Suprapubic skin (tissue), 4 donors: ENCODE measurements at regions not wholly inside any gene's neighbourhood (a gene's known extent, or its start where the extent isn't known, plus 50 kb on each side); places are given as distances from the start of the nearest gene placed in this dataset.

Experiments used
- DNase-seq, 2 donors: peaks; one replicate each; pipeline ENCODE4 v3.0.0-alpha.2; 2019; ENCODE audit warnings: low spot score in 2 of 2
- H3K27ac ChIP-seq: fragments of 200-600 bp; sonication (generic); one replicate; pipeline ENCODE4 v1.5.1; 2019
- H3K27me3 ChIP-seq: fragments of 200-600 bp; sonication (generic); one replicate; pipeline ENCODE4 v1.5.1; 2019
- H3K36me3 ChIP-seq: fragments of 200-600 bp; sonication (generic); one replicate; pipeline ENCODE4 v1.5.1; 2019
- H3K4me1 ChIP-seq: fragments of 200-600 bp; sonication (generic); one replicate; pipeline ENCODE4 v1.5.1; 2019
- H3K4me3 ChIP-seq: fragments of 200-600 bp; sonication (generic); one replicate; pipeline ENCODE4 v1.5.1; 2019; ENCODE audit warnings: mild to moderate bottlenecking
- H3K9me3 ChIP-seq: fragments of 200-600 bp; sonication (generic); one replicate; pipeline ENCODE4 v1.5.1; 2019
- EP300 ChIP-seq: sonication (generic); formaldehyde crosslinking; IDR thresholded peaks from one replicate; pipeline ENCODE4 v1.6.1; 2017; ENCODE audit warnings: antibody characterized with exemption
- POLR2A ChIP-seq, 2 donors: fragments of 450-650 bp; IDR thresholded peaks; one replicate each; pipeline ENCODE4 v1.6.1; 2017; ENCODE audit warnings: antibody characterized with exemption in 2 of 2, mild to moderate bottlenecking in 2 of 2, moderate library complexity in 2 of 2
- POLR2AphosphoS5 ChIP-seq, 3 donors: sonication (generic); formaldehyde crosslinking; IDR thresholded peaks; one replicate each; pipeline ENCODE4 v1.6.1; 2017; ENCODE audit warnings: antibody characterized with exemption in 3 of 3
- WGBS: methylation state at CpG from one replicate; pipeline ENCODE4 v1.1.5; 2018; 5-methylcytosine and 5-hydroxymethylcytosine counted together
- TF ChIP-seq, protein P1 (sequence below), 2 donors: fragments of 200-600 bp in 1 of 2; fragments of 450-650 bp in 1 of 2; sonication (generic) in 1 of 2; IDR thresholded peaks; one replicate each; pipeline ENCODE4 v1.5.1; 2016 to 2019; ENCODE audit warnings: antibody characterized with exemption in 2 of 2, mild to moderate bottlenecking in 1 of 2, moderate library complexity in 1 of 2

DNA sequence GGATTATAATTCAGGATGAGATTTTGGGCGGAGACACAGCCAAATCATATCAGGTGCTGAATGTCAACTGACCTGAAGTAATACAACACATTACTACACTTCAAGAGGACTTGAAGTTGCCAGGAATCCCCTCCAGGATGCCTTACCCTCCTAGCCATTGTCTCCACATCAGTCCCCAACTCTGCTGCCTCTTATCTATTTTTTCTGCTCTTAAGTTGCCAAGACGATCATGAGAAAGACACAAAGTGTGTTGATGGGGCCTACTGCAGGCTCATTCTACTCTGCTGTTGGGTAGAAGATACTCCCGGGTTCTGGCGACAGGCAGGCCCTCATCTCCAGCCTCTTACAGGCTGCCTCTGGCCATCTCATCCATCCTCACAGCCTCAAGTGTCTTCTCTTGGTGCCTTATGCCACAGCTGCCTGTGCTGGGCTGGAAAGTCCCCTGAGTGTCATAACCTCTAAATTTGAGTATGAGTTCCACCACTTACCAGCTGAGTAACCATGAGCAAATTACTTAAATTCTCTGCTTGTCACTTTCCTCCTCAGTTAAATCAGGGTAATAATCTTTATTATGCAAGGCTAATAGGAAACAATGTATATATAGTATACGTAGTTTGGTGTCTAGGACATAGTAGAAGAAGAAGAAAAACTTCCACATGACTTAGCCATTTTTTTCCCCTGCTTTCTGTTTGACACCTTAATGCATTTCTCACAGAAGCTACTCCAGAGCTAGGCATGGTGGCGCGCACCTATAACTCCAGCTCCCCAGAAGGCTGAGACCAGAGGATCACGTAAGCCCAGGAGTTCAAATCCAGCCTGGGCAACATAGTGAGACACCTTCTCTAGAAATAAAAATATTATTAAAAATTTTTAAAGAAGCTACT lies 73.0 kb upstream of the SNX2 start:
- no peaks in the 10 kb centered on the region for H3K9me3 ChIP-seq
- H3K4me3 ChIP-seq: no peak overlapping the region
- H3K27ac ChIP-seq: no peak overlapping the region
- H3K27me3 ChIP-seq: no peaks in the 10 kb centered on the region
- TF ChIP-seq POLR2AphosphoS5 (IDR thresholded peaks at IDR 0.05): no peak
- TF ChIP-seq, protein P1, sequence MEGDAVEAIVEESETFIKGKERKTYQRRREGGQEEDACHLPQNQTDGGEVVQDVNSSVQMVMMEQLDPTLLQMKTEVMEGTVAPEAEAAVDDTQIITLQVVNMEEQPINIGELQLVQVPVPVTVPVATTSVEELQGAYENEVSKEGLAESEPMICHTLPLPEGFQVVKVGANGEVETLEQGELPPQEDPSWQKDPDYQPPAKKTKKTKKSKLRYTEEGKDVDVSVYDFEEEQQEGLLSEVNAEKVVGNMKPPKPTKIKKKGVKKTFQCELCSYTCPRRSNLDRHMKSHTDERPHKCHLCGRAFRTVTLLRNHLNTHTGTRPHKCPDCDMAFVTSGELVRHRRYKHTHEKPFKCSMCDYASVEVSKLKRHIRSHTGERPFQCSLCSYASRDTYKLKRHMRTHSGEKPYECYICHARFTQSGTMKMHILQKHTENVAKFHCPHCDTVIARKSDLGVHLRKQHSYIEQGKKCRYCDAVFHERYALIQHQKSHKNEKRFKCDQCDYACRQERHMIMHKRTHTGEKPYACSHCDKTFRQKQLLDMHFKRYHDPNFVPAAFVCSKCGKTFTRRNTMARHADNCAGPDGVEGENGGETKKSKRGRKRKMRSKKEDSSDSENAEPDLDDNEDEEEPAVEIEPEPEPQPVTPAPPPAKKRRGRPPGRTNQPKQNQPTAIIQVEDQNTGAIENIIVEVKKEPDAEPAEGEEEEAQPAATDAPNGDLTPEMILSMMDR (IDR thresholded peaks at IDR 0.05): no peak
- no peak for DNase-seq
- H3K4me1 ChIP-seq: no peaks in the 10 kb centered on the region
- 89% methylated on average over 8 of the region's 8 CpGs for WGBS
- H3K36me3 ChIP-seq: no peaks in the 10 kb centered on the region

DNA sequence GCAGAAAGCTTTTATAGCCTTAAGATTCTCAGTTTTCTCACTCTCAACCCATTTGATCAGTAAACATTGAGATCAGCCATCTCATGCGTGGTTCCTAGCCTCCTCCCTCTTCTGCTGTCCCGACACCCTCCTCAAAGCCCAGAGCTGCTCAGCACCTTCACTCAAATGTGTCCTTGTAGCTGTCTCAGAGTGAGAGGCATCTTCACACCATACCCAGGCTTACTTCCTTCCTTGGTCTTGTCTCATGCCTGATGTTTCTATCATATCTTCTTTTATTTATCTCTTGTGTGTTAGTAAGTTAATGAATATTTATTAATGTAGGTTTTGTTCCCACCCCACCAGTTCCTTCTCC lies 72.4 kb upstream of the SNX2 start:
- DNase-seq: no peak
- TF ChIP-seq, protein P1 (IDR thresholded peaks at IDR 0.05): no peak
- no peak for TF ChIP-seq POLR2A (IDR thresholded peaks at IDR 0.05)
- TF ChIP-seq EP300: no peak
- no peak for TF ChIP-seq POLR2AphosphoS5 (IDR thresholded peaks at IDR 0.05)
- Histone ChIP-seq H3K27ac (no peak overlapping the region), H3K27me3 (no peaks in the 10 kb centered on the region), H3K36me3 (no peaks in the 10 kb centered on the region), H3K4me3 (no peak overlapping the region), H3K4me1 (no peaks in the 10 kb centered on the region), H3K9me3 (no peaks in the 10 kb centered on the region)
- 94% methylated on average over 2 of the region's 2 CpGs for WGBS

DNA sequence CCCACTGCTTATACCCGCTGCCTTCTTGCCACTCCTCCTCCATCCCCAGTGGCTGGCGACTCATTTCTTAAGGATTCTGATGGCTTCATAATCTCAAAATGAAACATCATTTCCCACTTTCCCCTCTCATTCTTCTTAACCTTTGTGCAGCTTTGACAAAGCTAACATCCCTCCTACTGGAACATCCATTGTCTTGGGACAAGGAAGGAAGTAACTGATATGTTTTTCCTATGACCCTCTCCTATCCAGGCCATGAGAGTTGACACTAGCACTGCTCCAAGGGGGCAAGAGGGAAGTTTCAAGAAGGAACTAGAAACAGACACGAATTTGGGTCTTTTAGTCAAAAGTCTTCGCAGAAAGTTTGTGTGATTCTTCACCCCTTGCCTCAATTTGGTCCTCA lies 71.7 kb upstream of the SNX2 start:
- Histone ChIP-seq H3K4me3 (no peak overlapping the region), H3K9me3 (no peaks in the 10 kb centered on the region), H3K36me3 (no peaks in the 10 kb centered on the region), H3K27ac (no peak overlapping the region), H3K27me3 (no peaks in the 10 kb centered on the region), H3K4me1 (no peaks in the 10 kb centered on the region)
- no peak for DNase-seq
- no peak for TF ChIP-seq POLR2AphosphoS5 (IDR thresholded peaks at IDR 0.05)
- TF ChIP-seq POLR2A (IDR thresholded peaks at IDR 0.05): no peak
- 86% methylated on average over 4 of the region's 4 CpGs for WGBS

- Histone ChIP-seq H3K9me3 (no peaks in the 10 kb centered on the region), H3K27me3 (no peaks in the 10 kb centered on the region), H3K27ac (no peak overlapping the region), H3K4me1 (no peaks in the 10 kb centered on the region), H3K36me3 (no peaks in the 10 kb centered on the region), H3K4me3 (no peak overlapping the region)
- 76% methylated on average over 4 of the region's 4 CpGs for WGBS
- no peak for DNase-seq
- TF ChIP-seq, protein P1 (IDR thresholded peaks at IDR 0.05): peak; percentile 25 to 40
- TF ChIP-seq POLR2AphosphoS5 (IDR thresholded peaks at IDR 0.05): no peak
These were observed 70.4 kb upstream of the SNX2 start for GRCh38 chr5:122704247-122705036.

- no peaks in the 10 kb centered on the region for H3K36me3 ChIP-seq
- H3K4me1 ChIP-seq: no peaks in the 10 kb centered on the region
- no peak for DNase-seq
- no peak overlapping the region for H3K4me3 ChIP-seq
- WGBS: 90% methylated on average over 1 of the region's 1 CpG
- H3K27me3 ChIP-seq: no peaks in the 10 kb centered on the region
- no peaks in the 10 kb centered on the region for H3K9me3 ChIP-seq
- no peak overlapping the region for H3K27ac ChIP-seq
- TF ChIP-seq, protein P1 (IDR thresholded peaks at IDR 0.05): no peak
- no peak for TF ChIP-seq EP300
- TF ChIP-seq POLR2A (IDR thresholded peaks at IDR 0.05): no peak
- TF ChIP-seq POLR2AphosphoS5 (IDR thresholded peaks at IDR 0.05): no peak
These were observed 69.0 kb upstream of the SNX2 start for GRCh38 chr5:122705851-122706250.
